ENCODE measurements at regions not wholly inside any gene's neighbourhood (a gene's known extent, or its start where the extent isn't known, plus 50 kb on each side); places are given as distances from the start of the nearest gene placed in this dataset.

GRCh38 chr4:181193131-181193930, 1049.9 kb upstream of the TENM3 start:
- no peak for DNase-seq (ENCODE audit: low spot score)

GRCh38 chr4:181194096-181194495, 1049.1 kb upstream of the TENM3 start:
- DNase-seq (ENCODE audit: low spot score) = no peak

- DNase-seq (ENCODE audit: low spot score) = no peak
Observed at GRCh38 chr4:181200076-181200475, 1043.1 kb upstream of the TENM3 start.

- DNase-seq (ENCODE audit: low spot score) = no peak
Observed at GRCh38 chr4:181202240-181202639, 1041.0 kb upstream of the TENM3 start.

- DNase-seq (ENCODE audit: low spot score) = no peak
Observed at GRCh38 chr4:181204109-181204508, 1039.1 kb upstream of the TENM3 start.

- DNase-seq (ENCODE audit: low spot score) = peak; percentile 13
Observed at GRCh38 chr4:181213551-181213950, 1029.7 kb upstream of the TENM3 start.

GRCh38 chr4:181216501-181216900, 1026.7 kb upstream of the TENM3 start:
- DNase-seq (ENCODE audit: low spot score) = no peak

GRCh38 chr4:181219783-181220416, 1023.3 kb upstream of the TENM3 start:
- DNase-seq (ENCODE audit: low spot score) = no peak

- no peak for DNase-seq (ENCODE audit: low spot score)
Observed at GRCh38 chr4:181224852-181225251, 1018.4 kb upstream of the TENM3 start.

- no peak for DNase-seq (ENCODE audit: low spot score)
Observed at GRCh38 chr4:181225616-181226261, 1017.5 kb upstream of the TENM3 start.

GRCh38 chr4:181234951-181235680, 1008.1 kb upstream of the TENM3 start:
- DNase-seq (ENCODE audit: low spot score) = no peak

- DNase-seq (ENCODE audit: low spot score) = no peak
Observed at GRCh38 chr4:181245326-181245725, 997.9 kb upstream of the TENM3 start.

- no peak for DNase-seq (ENCODE audit: low spot score)
Observed at GRCh38 chr4:181249031-181249430, 994.2 kb upstream of the TENM3 start.

GRCh38 chr4:181254771-181255170, 988.4 kb upstream of the TENM3 start:
- no peak for DNase-seq (ENCODE audit: low spot score)

GRCh38 chr4:181258569-181258968, 984.6 kb upstream of the TENM3 start:
- no peak for DNase-seq (ENCODE audit: low spot score)

GRCh38 chr4:181259081-181259709, 984.0 kb upstream of the TENM3 start:
- DNase-seq (ENCODE audit: low spot score) = no peak

- DNase-seq (ENCODE audit: low spot score) = peak; percentile 15
Observed at GRCh38 chr4:181261279-181261678, 981.9 kb upstream of the TENM3 start.

GRCh38 chr4:181264893-181265292, 978.3 kb upstream of the TENM3 start:
- no peak for DNase-seq (ENCODE audit: low spot score)

- DNase-seq (ENCODE audit: low spot score) = no peak
Observed at GRCh38 chr4:181265370-181265769, 977.8 kb upstream of the TENM3 start.

GRCh38 chr4:181271116-181271640, 972.0 kb upstream of the TENM3 start:
- no peak for DNase-seq (ENCODE audit: low spot score)

GRCh38 chr4:181272422-181272821, 970.8 kb upstream of the TENM3 start:
- no peak for DNase-seq (ENCODE audit: low spot score)

GRCh38 chr4:181278941-181279340, 964.3 kb upstream of the TENM3 start:
- no peak for DNase-seq (ENCODE audit: low spot score)
